GM13976 (cell line): ENCODE measurements at regions not wholly inside any gene's neighbourhood (a gene's known extent, or its start where the extent isn't known, plus 50 kb on each side); places are given as distances from the start of the nearest gene placed in this dataset.

ENCODE experiments used
- DNase-seq: peaks from one replicate; pipeline ENCODE4 v3.0.0; 2012; ENCODE audit warnings: low spot score
- CTCF ChIP-seq: IDR thresholded peaks from 2 replicates; pipeline ENCODE4 v1.5.1; 2012; ENCODE audit warnings: borderline replicate concordance, mild to moderate bottlenecking; ENCODE audit not compliant: insufficient read depth; ENCODE audit errors: extremely low read depth, missing control alignments, control extremely low read depth
- in situ Hi-C: fragments of 300-500 bp; cut with MboI; formaldehyde crosslinking; loops from one replicate; pipeline ENCODE4 v1.12.0; 2022; ENCODE audit warnings: low sequenced_read_pairs, mixed read lengths, inconsistent platforms; ENCODE audit not compliant: unreplicated experiment

- TF ChIP-seq CTCF: no peak
- in situ Hi-C loops: no loop called here
- no peak for DNase-seq
Observed at GRCh38 chr6:126738146-126738545, 380.3 kb upstream of the RSPO3 start.

- TF ChIP-seq CTCF: no peak
- no peak for DNase-seq
- in situ Hi-C loops: no loop called here
Observed at GRCh38 chr6:126738641-126739040, 379.8 kb upstream of the RSPO3 start.

GRCh38 chr6:126743076-126743475 lies 375.4 kb upstream of the RSPO3 start:
- in situ Hi-C loops: no loop called here
- TF ChIP-seq CTCF: no peak
- no peak for DNase-seq

GRCh38 chr6:126747728-126748540 lies 370.5 kb upstream of the RSPO3 start:
- no peak for DNase-seq
- in situ Hi-C loops: no loop called here
- TF ChIP-seq CTCF: no peak

GRCh38 chr6:126753606-126754005 lies 364.9 kb upstream of the RSPO3 start:
- in situ Hi-C loops: no loop called here
- TF ChIP-seq CTCF: no peak
- DNase-seq: no peak

- in situ Hi-C loops: no loop called here
- DNase-seq: no peak
- no peak for TF ChIP-seq CTCF
Observed at GRCh38 chr6:126761854-126762253, 356.6 kb upstream of the RSPO3 start.
